Smooth muscle cell (in vitro differentiated cells): ENCODE measurements at regions not wholly inside any gene's neighbourhood (a gene's known extent, or its start where the extent isn't known, plus 50 kb on each side); places are given as distances from the start of the nearest gene placed in this dataset.

Experiments used
- DNase-seq: peaks from one replicate; lab custom pipeline; 2025; ENCODE audit not compliant: unreplicated experiment; lab: John Stamatoyannopoulos, UW
- H2AFZ ChIP-seq: fragments of 200-600 bp; sonication (generic); 2 replicates; pipeline ENCODE4 v1.6.0; 2016; ENCODE audit warnings: antibody characterized with exemption, low read depth, mild to moderate bottlenecking
- H3F3A ChIP-seq: fragments of 200-600 bp; sonication (generic); 2 replicates; pipeline ENCODE4 v1.6.0; 2017; ENCODE audit warnings: antibody characterized with exemption, low read depth
- H3K27ac ChIP-seq: fragments of 200-600 bp; sonication (generic); 2 replicates; pipeline ENCODE4 v1.5.1; 2016; ENCODE audit warnings: low read depth, mild to moderate bottlenecking
- H3K27me3 ChIP-seq: fragments of 200-600 bp; sonication (generic); 2 replicates; pipeline ENCODE4 v1.6.1; 2016; ENCODE audit warnings: low read depth, mild to moderate bottlenecking
- H3K36me3 ChIP-seq: fragments of 200-600 bp; sonication (generic); 2 replicates; pipeline ENCODE4 v1.5.1; 2016; ENCODE audit warnings: low read depth
- H3K4me1 ChIP-seq: fragments of 200-600 bp; sonication (generic); 2 replicates; pipeline ENCODE4 v1.5.1; 2016; ENCODE audit warnings: low read depth
- H3K4me2 ChIP-seq: fragments of 200-600 bp; sonication (generic); 2 replicates; pipeline ENCODE4 v1.6.0; 2016; ENCODE audit warnings: mild to moderate bottlenecking
- H3K4me3 ChIP-seq: fragments of 200-600 bp; sonication (generic); 2 replicates; pipeline ENCODE4 v1.5.1; 2016; ENCODE audit warnings: mild to moderate bottlenecking
- H3K79me2 ChIP-seq: fragments of 200-600 bp; sonication (generic); 2 replicates; pipeline ENCODE4 v1.6.0; 2016; ENCODE audit warnings: low read depth, mild to moderate bottlenecking
- H3K9ac ChIP-seq: fragments of 200-600 bp; sonication (generic); 2 replicates; pipeline ENCODE4 v1.6.0; 2016; ENCODE audit warnings: low read depth
- H3K9me3 ChIP-seq: fragments of 200-600 bp; sonication (generic); replicated peaks from 2 replicates; pipeline ENCODE4 v1.5.1; 2016; ENCODE audit warnings: low read depth
- H4K20me1 ChIP-seq: fragments of 200-600 bp; sonication (generic); 2 replicates; pipeline ENCODE4 v1.6.0; 2016; ENCODE audit warnings: low read depth
- CTCF ChIP-seq: fragments of 200-600 bp; sonication (generic); IDR thresholded peaks from 2 replicates; pipeline ENCODE4 v1.5.1; 2017; ENCODE audit warnings: borderline replicate concordance, mild to moderate bottlenecking, antibody characterized with exemption; ENCODE audit not compliant: insufficient read depth, poor library complexity, severe bottlenecking
- WGBS: methylation state at CpG from one replicate; pipeline ENCODE4 v1.1.7; 2016; ENCODE audit warnings: low lambda C conversion rate; 5-methylcytosine and 5-hydroxymethylcytosine counted together

- Histone ChIP-seq H3K27ac (no peak overlapping the region), H4K20me1 (no peaks in the 10 kb centered on the region), H2AFZ (no peak overlapping the region), H3K4me3 (no peak overlapping the region), H3K9ac (no peak overlapping the region), H3K36me3 (no peaks in the 10 kb centered on the region), H3F3A (no peaks in the 10 kb centered on the region), H3K9me3 (no peaks in the 10 kb centered on the region), H3K27me3 (no peaks in the 10 kb centered on the region), H3K4me1 (peaks cover 18% of the 10 kb centered on the region), H3K4me2 (no peak overlapping the region), H3K79me2 (no peaks in the 10 kb centered on the region)
- no peak for DNase-seq
- TF ChIP-seq CTCF = no peak
- WGBS = 64% methylated on average over 3 of the region's 3 CpGs
These were observed 69.4 kb downstream of the SAMD9 start for GRCh38 chr7:93048136-93048930.

GRCh38 chr7:93047514-93048099, 70.2 kb downstream of the SAMD9 start:
- H4K20me1 ChIP-seq = no peaks in the 10 kb centered on the region
- H3K4me1 ChIP-seq = peaks cover 22% of the 10 kb centered on the region
- H3K4me3 ChIP-seq = no peak overlapping the region
- no peaks in the 10 kb centered on the region for H3K9me3 ChIP-seq
- 36% methylated on average over 1 of the region's 1 CpG for WGBS
- no peaks in the 10 kb centered on the region for H3K27me3 ChIP-seq
- TF ChIP-seq CTCF = no peak
- no peak for DNase-seq
- no peak overlapping the region for H3K9ac ChIP-seq
- no peak overlapping the region for H3K27ac ChIP-seq
- no peak overlapping the region for H3K4me2 ChIP-seq
- no peaks in the 10 kb centered on the region for H3K36me3 ChIP-seq
- H2AFZ ChIP-seq = no peak overlapping the region
- no peaks in the 10 kb centered on the region for H3K79me2 ChIP-seq
- H3F3A ChIP-seq = no peaks in the 10 kb centered on the region

GRCh38 chr7:93046641-93047040, 71.1 kb downstream of the SAMD9 start:
- H2AFZ ChIP-seq = no peak overlapping the region
- H4K20me1 ChIP-seq = no peaks in the 10 kb centered on the region
- no peaks in the 10 kb centered on the region for H3F3A ChIP-seq
- 84% methylated on average over 4 of the region's 4 CpGs for WGBS
- TF ChIP-seq CTCF = no peak
- H3K36me3 ChIP-seq = no peaks in the 10 kb centered on the region
- peaks cover 23% of the 10 kb centered on the region for H3K4me1 ChIP-seq
- H3K9ac ChIP-seq = no peak overlapping the region
- DNase-seq = no peak
- no peak overlapping the region for H3K27ac ChIP-seq
- no peaks in the 10 kb centered on the region for H3K79me2 ChIP-seq
- no peak overlapping the region for H3K4me2 ChIP-seq
- H3K9me3 ChIP-seq = no peaks in the 10 kb centered on the region
- no peaks in the 10 kb centered on the region for H3K27me3 ChIP-seq
- H3K4me3 ChIP-seq = no peak overlapping the region
